ENCODE measurements at regions not wholly inside any gene's neighbourhood (a gene's known extent, or its start where the extent isn't known, plus 50 kb on each side); places are given as distances from the start of the nearest gene placed in this dataset.
"Not testable (repeated sequence)": the region's sequence is repeated elsewhere in the genome, so short reads cannot be mapped to it uniquely, and the experiment has no call there.

DNA sequence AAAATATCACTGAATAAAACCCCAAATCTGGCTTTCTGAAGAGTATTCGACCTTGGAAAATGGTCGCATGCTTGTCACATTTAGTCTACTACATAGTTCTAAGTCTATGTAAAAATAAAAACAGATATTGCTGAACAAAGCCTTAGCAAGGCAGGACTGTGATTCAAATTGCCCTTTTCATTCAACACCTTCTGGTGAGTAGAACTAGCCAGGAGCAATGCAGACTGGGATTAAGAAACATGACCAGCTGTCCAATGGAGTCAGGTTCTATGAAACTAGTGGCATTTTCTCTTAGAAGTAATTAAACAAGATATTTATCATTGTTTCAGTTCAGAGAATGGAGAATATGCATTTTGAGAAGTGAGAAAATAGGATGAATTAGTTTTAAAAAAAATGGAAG lies 1260.5 kb upstream of the ACVR2A start:
- no peak for DNase-seq (ENCODE audit: extremely low read depth, low read depth)

- peak; percentile 39 for DNase-seq (ENCODE audit: extremely low read depth, low read depth)
Observed at GRCh38 chr2:146579147-146579930, 1265.5 kb upstream of the ACVR2A start.

DNA sequence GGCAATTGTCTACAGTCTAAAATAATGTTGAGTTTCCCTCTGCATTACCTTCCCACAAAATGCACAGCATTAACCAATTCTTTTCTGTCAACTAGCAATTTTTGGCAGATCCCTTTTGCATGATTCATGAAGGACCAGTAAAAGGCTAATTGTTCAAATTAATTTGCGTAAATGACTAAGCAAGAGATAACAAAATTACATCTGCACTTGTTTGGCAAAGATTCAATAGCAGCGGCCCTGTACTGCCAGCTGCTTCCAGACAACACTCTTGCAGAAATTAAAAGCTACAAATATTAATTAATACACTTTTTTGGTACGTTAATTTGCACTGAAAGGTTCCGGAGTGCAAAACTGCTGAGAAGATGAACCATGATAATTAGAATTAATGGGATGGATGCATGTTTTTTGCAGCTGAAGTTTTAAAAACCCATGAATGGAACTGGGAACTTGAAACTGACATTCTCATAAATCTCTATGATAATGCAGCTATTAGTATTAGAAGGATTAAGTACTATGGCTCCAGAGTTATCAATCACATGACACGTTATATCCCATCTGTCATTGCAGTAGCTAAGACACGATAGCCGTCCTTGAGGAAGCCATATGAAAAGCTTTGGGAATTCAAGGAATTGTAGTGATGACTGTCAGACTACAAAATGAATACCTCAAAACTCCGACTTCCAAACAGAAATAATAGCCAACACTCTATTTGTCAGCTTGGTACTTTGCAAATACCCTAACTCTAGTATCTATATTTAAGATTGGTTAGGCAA lies 1268.3 kb upstream of the ACVR2A start:
- no peak for DNase-seq (ENCODE audit: extremely low read depth, low read depth)

GRCh38 chr2:146572598-146572997 lies 1272.2 kb upstream of the ACVR2A start:
- DNase-seq (ENCODE audit: extremely low read depth, low read depth), result no peak

- no peak for DNase-seq (ENCODE audit: extremely low read depth, low read depth)
Observed at GRCh38 chr2:146561996-146562395, 1282.8 kb upstream of the ACVR2A start.

GRCh38 chr2:146547236-146547635 lies 1297.6 kb upstream of the ACVR2A start:
- no peak for DNase-seq (ENCODE audit: extremely low read depth, low read depth)

DNA sequence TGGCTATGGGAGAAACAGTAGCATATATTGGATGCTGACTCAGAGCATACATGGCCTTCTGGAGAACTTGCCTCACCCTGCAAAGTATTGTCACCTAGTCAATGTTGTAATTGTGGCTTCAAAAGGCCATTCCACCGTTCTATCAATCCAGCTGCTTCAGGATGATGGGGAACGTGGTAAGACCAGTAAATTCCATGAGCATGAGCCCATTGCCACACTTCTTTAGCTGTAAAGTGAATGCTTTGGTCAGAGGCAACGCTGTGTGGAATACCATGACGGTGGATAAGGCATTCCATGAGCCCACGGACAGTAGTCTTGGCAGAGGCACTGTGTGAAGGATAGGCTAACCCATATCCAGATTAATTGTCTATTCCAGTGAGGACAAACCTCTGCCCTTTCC lies 1300.1 kb upstream of the ACVR2A start:
- DNase-seq (ENCODE audit: extremely low read depth, low read depth), result no peak

- no peak for DNase-seq (ENCODE audit: extremely low read depth, low read depth)
Observed at GRCh38 chr2:146541896-146542295, 1302.9 kb upstream of the ACVR2A start.

GRCh38 chr2:146540271-146540932 lies 1304.4 kb upstream of the ACVR2A start:
- DNase-seq (ENCODE audit: extremely low read depth, low read depth), result no peak

- not testable (repeated sequence) for DNase-seq (ENCODE audit: extremely low read depth, low read depth)
Observed at GRCh38 chr2:146539739-146540138, 1305.1 kb upstream of the ACVR2A start.

GRCh38 chr2:146537477-146537876 lies 1307.4 kb upstream of the ACVR2A start:
- DNase-seq (ENCODE audit: extremely low read depth, low read depth), result no peak

DNA sequence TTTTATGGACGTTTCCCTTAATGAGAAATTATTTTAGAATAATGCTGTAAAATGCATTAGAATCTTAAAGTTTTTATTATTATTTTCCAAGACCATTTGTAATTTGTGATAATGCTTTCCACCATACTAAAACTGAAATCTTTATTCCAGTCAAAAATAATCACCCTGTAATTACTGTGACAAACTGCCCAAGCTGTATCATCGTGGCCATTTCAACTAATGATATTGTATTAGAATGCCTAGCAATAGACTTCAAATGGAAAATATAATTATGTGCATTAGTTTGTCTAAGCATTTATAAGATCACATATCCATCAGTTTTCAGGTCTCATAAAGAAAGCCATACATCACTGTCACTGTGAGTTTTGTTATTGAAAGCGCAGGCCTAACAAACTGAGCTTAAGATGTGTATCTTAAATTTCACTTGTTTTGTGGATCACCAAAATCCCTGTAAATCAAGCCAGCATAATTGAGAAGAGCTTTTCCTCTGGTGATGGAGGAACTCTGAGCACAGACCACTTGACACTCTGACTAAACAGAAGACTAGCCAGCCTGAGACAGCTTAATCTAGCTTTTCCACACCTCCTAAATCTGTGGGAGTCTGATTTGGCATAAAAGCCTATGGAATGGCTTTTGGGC lies 1312.2 kb upstream of the ACVR2A start:
- DNase-seq (ENCODE audit: extremely low read depth, low read depth), result no peak

DNA sequence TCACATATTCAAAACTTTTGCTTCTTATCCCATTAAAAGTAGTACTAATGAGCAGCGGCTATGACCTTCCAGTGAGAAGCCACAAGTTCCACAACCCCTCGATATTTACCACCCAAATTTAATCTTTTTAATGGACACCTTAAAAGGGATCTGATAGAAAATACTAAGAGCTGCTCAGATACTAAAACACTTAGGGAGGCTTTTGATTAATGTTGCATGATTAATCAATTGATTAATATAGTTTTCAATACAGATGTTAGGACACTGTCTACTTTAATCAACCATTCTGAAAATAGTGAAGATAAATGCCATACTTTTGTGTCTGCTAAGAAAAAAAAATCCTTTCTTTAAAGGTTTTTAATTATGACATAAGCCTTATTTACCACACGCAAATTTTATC lies 1312.8 kb upstream of the ACVR2A start:
- DNase-seq (ENCODE audit: extremely low read depth, low read depth), result no peak

- no peak for DNase-seq (ENCODE audit: extremely low read depth, low read depth)
Observed at GRCh38 chr2:146530886-146531285, 1313.9 kb upstream of the ACVR2A start.

DNA sequence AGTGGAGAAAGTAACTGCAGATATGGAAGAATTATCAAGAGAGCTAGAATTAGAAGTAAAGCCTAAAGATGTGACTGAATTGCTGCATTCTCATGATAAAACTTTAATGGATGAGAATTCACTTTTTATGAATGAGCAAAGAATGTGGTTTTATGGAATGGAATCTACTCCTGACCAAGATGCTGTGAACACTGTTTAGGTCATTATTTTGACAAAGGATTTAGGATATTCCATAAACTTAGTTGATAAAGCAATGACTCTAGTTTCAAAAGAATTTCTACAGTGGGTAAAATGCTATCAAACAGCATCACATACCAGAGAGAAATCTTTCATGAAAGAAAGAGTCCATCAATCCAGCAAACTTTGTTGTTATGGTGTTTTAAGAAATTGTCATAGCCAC lies 1317.7 kb upstream of the ACVR2A start:
- DNase-seq (ENCODE audit: extremely low read depth, low read depth), result no peak

GRCh38 chr2:146523196-146523595 lies 1321.6 kb upstream of the ACVR2A start:
- peak; percentile 6 for DNase-seq (ENCODE audit: extremely low read depth, low read depth)

DNA sequence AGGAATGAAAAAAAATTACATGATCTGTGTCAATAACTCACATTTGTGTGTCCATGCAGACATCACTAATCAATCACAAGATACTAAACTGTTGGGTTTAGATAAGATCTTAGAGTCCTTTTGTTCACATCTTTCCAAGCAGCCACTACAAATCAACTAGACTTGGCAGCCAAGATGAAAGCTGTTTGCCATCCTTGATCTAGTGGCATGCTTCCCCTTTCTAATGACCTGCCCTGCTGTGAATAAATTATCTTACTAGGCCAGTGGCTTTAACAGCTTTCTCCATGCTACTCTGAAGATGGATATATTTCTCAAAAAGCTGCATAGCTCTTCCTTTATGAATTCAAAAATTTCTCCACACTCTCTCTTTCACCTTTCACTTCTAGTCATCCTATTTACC lies 1338.0 kb upstream of the ACVR2A start:
- no peak for DNase-seq (ENCODE audit: extremely low read depth, low read depth)

GRCh38 chr2:146503366-146503765 lies 1341.5 kb upstream of the ACVR2A start:
- DNase-seq (ENCODE audit: extremely low read depth, low read depth), result no peak

- no peak for DNase-seq (ENCODE audit: extremely low read depth, low read depth)
Observed at GRCh38 chr2:146496248-146496647, 1348.6 kb upstream of the ACVR2A start.

DNA sequence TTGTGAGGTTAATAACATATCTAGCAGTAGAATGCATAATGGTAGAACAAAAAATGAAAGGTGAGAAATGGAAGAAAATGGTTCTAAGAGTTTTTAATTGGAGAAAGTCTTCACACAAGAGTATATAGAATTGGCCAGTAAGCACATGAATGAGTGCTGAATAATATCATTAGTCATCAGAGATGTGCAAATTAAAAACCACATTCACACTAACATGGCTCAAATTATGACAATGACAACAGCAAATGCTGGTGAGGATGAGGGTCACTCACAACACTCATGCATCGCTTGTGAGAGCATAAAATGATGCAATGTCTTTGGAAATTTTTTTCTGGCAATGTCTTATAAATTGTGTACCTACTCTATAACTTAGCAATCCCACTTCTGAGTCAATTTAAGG lies 1355.4 kb upstream of the ACVR2A start:
- no peak for DNase-seq (ENCODE audit: extremely low read depth, low read depth)

GRCh38 chr2:146481629-146482028 lies 1363.2 kb upstream of the ACVR2A start:
- no peak for DNase-seq (ENCODE audit: extremely low read depth, low read depth)

Data from NCI-H460 (cell line).